Lower lobe of right lung (tissue), 2 donors: ENCODE measurements at regions not wholly inside any gene's neighbourhood (a gene's known extent, or its start where the extent isn't known, plus 50 kb on each side); places are given as distances from the start of the nearest gene placed in this dataset.

Experiments used
- ATAC-seq, 2 donors: fragments of 200-7000 bp; cut with Tn5 transposase; one replicate each; pipeline ENCODE4 v1.9.1; 2020 to 2022; ENCODE audit warnings: mild to moderate bottlenecking in 2 of 2, moderate library complexity in 2 of 2
- DNase-seq: peaks from one replicate; pipeline ENCODE4 v3.0.0-alpha.2; 2020
- H3K27ac ChIP-seq: fragments of 200-600 bp; one replicate; pipeline ENCODE4 v1.8.0; 2022
- H3K27me3 ChIP-seq: fragments of 200-600 bp; one replicate; pipeline ENCODE4 v1.8.0; 2022; ENCODE audit warnings: low read depth
- H3K36me3 ChIP-seq: fragments of 200-600 bp; one replicate; pipeline ENCODE4 v1.8.0; 2022; ENCODE audit warnings: mild to moderate bottlenecking
- H3K4me1 ChIP-seq: fragments of 200-600 bp; one replicate; pipeline ENCODE4 v1.8.0; 2022
- H3K4me3 ChIP-seq: fragments of 200-600 bp; one replicate; pipeline ENCODE4 v1.8.0; 2022; ENCODE audit warnings: mild to moderate bottlenecking
- H3K9me3 ChIP-seq: fragments of 200-600 bp; one replicate; pipeline ENCODE4 v1.8.0; 2022
- CTCF ChIP-seq: fragments of 200-600 bp; IDR thresholded peaks from one replicate; pipeline ENCODE4 v1.8.0; 2022; ENCODE audit warnings: antibody characterized with exemption, mild to moderate bottlenecking
- intact Hi-C: fragments of 100-400 bp; cut with DNase I; formaldehyde crosslinking; loops from one replicate; pipeline ENCODE4 v1.11.0; 2022
- donor health status: DM: no; HTN: yes; CAD: no; lungs with severe emphysema.

- H3K27ac ChIP-seq, result no peak overlapping the region
- no peaks in the 10 kb centered on the region for H3K9me3 ChIP-seq
- no peak overlapping the region for H3K4me3 ChIP-seq
- H3K27me3 ChIP-seq, result no peaks in the 10 kb centered on the region
- no peak for TF ChIP-seq CTCF
- no peak for DNase-seq
- intact Hi-C loops, result no loop called here
- no peak for ATAC-seq
- no peaks in the 10 kb centered on the region for H3K4me1 ChIP-seq
- no peaks in the 10 kb centered on the region for H3K36me3 ChIP-seq
These were observed 694.3 kb upstream of the SGCG start for GRCh38 chr13:22486490-22486889.

DNA sequence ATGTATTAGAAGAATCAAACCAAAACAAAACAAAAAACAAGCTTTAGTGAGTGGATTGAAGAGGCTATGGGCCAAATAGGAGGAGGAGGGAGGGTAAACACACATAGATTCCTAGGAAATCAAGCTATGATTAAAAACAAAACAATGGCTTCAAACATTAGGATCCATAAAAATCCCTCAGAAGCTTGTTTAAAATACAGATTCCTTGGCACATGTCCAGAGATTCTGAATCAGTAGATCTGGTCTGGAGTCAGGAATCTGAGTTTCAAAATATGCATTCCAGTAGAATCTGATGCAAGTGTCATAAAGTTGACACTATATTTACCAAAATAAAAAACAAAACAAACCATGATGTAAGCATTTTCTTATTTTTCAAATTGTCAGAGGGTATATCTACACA is 692.8 kb upstream of the SGCG start:
- H3K27me3 ChIP-seq, result no peaks in the 10 kb centered on the region
- DNase-seq (no peak), ATAC-seq (no peak)
- no peaks in the 10 kb centered on the region for H3K36me3 ChIP-seq
- no peaks in the 10 kb centered on the region for H3K9me3 ChIP-seq
- TF ChIP-seq CTCF, result no peak
- no peaks in the 10 kb centered on the region for H3K4me1 ChIP-seq
- H3K27ac ChIP-seq, result no peak overlapping the region
- no peak overlapping the region for H3K4me3 ChIP-seq
- intact Hi-C loops, result no loop called here

GRCh38 chr13:22489771-22490170 is 691.0 kb upstream of the SGCG start:
- intact Hi-C loops, result no loop called here

DNA sequence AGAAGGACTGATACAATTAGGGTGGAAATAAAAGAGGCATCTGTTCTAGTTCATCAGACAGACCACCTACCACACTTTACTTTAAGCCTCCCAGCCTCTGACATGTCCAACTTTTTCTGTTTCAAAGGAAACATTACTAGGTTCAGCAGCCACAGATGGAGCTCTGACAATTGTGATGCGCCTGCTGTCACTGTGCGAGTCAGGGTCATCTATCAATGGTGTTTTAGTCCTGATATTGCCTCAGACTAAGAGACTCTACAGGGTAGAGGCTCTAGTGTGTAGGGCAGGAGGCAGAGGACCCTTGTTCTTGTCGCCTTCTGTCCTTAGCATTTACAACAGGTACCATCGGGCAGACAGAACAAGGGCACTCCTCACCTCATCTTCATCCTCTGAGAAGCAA is 685.0 kb upstream of the SGCG start:
- no peaks in the 10 kb centered on the region for H3K27me3 ChIP-seq
- H3K4me3 ChIP-seq, result no peak overlapping the region
- intact Hi-C loops, result no loop called here
- no peaks in the 10 kb centered on the region for H3K36me3 ChIP-seq
- H3K9me3 ChIP-seq, result peaks cover 4% of the 10 kb centered on the region
- no peak for TF ChIP-seq CTCF
- ATAC-seq (no peak), DNase-seq (no peak)
- no peaks in the 10 kb centered on the region for H3K4me1 ChIP-seq
- H3K27ac ChIP-seq, result no peak overlapping the region

More at GRCh38 chr13:22489771-22490170, 691.0 kb upstream of the SGCG start:
- H3K27ac ChIP-seq, result no peak overlapping the region
- peaks cover 4% of the 10 kb centered on the region for H3K9me3 ChIP-seq
- no peak for ATAC-seq
- DNase-seq, result no peak
- H3K4me1 ChIP-seq, result no peaks in the 10 kb centered on the region
- H3K36me3 ChIP-seq, result no peaks in the 10 kb centered on the region
- H3K27me3 ChIP-seq, result no peaks in the 10 kb centered on the region
- H3K4me3 ChIP-seq, result no peak overlapping the region
- no peak for TF ChIP-seq CTCF

DNA sequence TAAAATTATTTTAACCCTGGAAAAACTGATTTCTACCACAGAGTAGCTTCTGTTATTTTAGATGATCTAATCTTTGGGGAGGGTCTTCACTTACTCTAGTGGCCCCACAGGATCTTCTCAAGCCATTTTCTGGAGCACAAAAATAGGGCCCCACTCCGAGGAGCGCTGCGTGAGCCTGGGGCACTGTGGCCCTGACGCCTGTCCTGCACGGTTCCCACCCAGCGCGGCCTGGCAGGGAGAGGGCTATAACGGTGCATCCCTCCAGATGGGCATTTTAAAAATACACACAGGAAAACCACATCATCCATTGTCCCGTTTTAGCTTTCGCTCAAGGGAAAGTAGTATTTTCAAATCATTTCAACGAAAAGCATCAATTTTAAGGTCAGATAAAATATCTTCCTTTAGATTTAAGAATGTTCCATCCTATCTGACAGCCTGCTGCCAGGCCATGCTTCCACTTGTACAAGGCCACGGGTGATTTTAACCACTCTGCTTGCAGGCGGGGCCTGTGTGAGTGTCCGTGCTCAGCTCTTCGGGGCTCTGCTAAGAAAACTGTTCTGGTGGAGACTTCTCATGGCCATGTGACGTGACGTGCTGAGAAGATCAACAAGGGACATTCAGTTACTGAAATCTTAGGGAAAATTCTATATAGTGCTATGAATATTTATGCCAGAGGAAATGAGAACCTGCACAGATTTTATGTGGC is 683.8 kb upstream of the SGCG start:
- DNase-seq, result no peak

More for the DNA sequence above, 683.8 kb upstream of the SGCG start:
- Histone ChIP-seq H3K27me3 (no peaks in the 10 kb centered on the region), H3K27ac (no peak overlapping the region), H3K4me1 (no peaks in the 10 kb centered on the region), H3K4me3 (no peak overlapping the region), H3K36me3 (no peaks in the 10 kb centered on the region), H3K9me3 (peaks cover 4% of the 10 kb centered on the region)
- no peak for ATAC-seq
- TF ChIP-seq CTCF, result no peak
- intact Hi-C loops, result no loop called here
